Testis (tissue), 2 donors: ENCODE measurements at regions not wholly inside any gene's neighbourhood (a gene's known extent, or its start where the extent isn't known, plus 50 kb on each side); places are given as distances from the start of the nearest gene placed in this dataset.

ENCODE experiments used
- POLR2A ChIP-seq: fragments of 450-650 bp; IDR thresholded peaks from one replicate; pipeline ENCODE4 v1.6.1; 2017; ENCODE audit warnings: antibody characterized with exemption, mild to moderate bottlenecking, moderate library complexity
- TF ChIP-seq, protein P1 (sequence below), 3 experiments: fragments of 450-650 bp in 2 of 3; fragments of 200-600 bp in 1 of 3; sonication (generic) in 1 of 3; IDR thresholded peaks; one replicate each; pipeline ENCODE4 v1.5.1; 2016 to 2019; ENCODE audit warnings: antibody characterized with exemption in 3 of 3, mild to moderate bottlenecking in 2 of 3, moderate library complexity in 1 of 3

DNA sequence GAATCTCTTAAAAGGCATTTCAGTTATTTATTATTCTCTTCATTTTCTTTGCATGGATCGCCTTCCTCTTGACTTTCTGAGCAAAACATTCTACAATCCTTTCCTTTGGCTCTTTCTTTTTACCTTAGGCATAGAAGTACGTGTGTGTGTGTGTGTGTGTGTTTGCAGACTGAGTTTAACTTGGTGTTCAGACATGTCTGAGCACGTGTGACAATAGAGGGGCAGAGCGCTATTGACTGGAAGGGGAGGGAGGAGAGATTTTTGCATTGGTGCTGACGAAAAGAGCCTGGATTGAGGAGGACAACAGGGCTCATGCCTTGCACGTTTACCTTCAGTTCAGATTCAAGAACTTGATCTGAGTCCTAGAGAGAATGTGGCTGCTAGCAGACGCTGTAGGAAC lies 129.8 kb downstream of the SEC23IP start:
- TF ChIP-seq, protein P1, sequence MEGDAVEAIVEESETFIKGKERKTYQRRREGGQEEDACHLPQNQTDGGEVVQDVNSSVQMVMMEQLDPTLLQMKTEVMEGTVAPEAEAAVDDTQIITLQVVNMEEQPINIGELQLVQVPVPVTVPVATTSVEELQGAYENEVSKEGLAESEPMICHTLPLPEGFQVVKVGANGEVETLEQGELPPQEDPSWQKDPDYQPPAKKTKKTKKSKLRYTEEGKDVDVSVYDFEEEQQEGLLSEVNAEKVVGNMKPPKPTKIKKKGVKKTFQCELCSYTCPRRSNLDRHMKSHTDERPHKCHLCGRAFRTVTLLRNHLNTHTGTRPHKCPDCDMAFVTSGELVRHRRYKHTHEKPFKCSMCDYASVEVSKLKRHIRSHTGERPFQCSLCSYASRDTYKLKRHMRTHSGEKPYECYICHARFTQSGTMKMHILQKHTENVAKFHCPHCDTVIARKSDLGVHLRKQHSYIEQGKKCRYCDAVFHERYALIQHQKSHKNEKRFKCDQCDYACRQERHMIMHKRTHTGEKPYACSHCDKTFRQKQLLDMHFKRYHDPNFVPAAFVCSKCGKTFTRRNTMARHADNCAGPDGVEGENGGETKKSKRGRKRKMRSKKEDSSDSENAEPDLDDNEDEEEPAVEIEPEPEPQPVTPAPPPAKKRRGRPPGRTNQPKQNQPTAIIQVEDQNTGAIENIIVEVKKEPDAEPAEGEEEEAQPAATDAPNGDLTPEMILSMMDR (IDR thresholded peaks at IDR 0.05): no peak
- TF ChIP-seq POLR2A: no peak
